ENCODE measurements at regions not wholly inside any gene's neighbourhood (a gene's known extent, or its start where the extent isn't known, plus 50 kb on each side); places are given as distances from the start of the nearest gene placed in this dataset.

GRCh38 chr3:30228302-30228631, 378.1 kb upstream of the TGFBR2 start:
- no peak for DNase-seq (ENCODE audit: extremely low spot score)
- POLR2A ChIA-PET, result no interaction called here
- TF ChIP-seq, protein P1, sequence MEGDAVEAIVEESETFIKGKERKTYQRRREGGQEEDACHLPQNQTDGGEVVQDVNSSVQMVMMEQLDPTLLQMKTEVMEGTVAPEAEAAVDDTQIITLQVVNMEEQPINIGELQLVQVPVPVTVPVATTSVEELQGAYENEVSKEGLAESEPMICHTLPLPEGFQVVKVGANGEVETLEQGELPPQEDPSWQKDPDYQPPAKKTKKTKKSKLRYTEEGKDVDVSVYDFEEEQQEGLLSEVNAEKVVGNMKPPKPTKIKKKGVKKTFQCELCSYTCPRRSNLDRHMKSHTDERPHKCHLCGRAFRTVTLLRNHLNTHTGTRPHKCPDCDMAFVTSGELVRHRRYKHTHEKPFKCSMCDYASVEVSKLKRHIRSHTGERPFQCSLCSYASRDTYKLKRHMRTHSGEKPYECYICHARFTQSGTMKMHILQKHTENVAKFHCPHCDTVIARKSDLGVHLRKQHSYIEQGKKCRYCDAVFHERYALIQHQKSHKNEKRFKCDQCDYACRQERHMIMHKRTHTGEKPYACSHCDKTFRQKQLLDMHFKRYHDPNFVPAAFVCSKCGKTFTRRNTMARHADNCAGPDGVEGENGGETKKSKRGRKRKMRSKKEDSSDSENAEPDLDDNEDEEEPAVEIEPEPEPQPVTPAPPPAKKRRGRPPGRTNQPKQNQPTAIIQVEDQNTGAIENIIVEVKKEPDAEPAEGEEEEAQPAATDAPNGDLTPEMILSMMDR (IDR thresholded peaks at IDR 0.05; ENCODE audit: control extremely low read depth, extremely low read depth, low read depth, missing control alignments), result no peak
- CTCF ChIA-PET, result interaction anchor here (1.5 kb wide), 1 partner anchor 29 kb away, joined by 4 read pairs; no protein-coding TSS in a partner anchor

DNA sequence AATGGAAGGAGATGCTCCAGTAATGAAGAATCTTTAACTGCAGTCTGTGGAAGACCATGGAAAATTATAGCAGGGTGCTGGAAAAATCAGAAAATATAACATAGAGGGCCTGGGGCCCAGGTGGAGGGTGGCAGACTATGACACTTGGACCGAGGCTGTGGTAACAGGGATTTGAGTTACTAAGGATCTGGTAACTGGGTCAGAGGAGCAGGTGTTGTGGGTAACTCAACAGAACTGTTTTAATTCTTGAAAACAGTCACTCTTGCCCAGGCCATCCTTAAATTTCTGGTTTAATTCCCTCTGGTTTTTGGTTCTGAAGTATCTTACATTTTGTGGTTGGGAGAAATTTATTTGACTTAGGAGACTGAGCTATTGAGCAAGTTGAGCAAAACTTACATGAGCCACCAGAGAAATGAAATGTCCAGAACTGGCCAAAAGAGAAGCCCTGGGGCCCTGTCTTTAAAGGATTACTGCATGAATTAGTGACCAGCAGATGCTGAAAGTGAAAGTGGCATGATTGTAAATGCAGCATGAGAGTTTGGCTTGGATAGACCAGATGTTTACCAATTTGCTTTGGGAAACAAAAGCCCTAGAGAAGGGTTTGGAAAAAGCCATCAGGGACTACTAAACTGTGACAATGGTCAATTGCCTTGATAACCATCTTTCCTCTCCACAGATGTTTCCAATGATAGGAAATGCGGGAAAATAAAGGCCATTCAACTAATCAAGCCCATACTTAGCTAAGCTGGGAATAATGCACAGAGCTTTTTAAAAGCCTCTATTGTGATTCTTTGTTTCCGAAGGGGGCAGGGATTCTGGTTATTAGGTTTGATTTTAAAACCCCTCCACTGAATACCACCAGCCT, 374.9 kb upstream of the TGFBR2 start:
- TF ChIP-seq, protein P1 (IDR thresholded peaks at IDR 0.05; ENCODE audit: control extremely low read depth, extremely low read depth, low read depth, missing control alignments), result no peak
- ChIA-PET POLR2A (no interaction called here), CTCF (interaction anchor here (0.9 to 1.4 kb wide), 3 partner anchors 27 to 33 kb away, joined by 3 to 4 read pairs (median 3); no protein-coding TSS in a partner anchor)
- no peak for DNase-seq (ENCODE audit: extremely low spot score)

GRCh38 chr3:30232142-30232541, 374.3 kb upstream of the TGFBR2 start:
- CTCF ChIA-PET, result interaction anchor here (1.2 to 1.4 kb wide), 2 partner anchors 28 kb away, joined by 3 read pairs; no protein-coding TSS in a partner anchor
- POLR2A ChIA-PET, result no interaction called here
- DNase-seq (ENCODE audit: extremely low spot score), result no peak
- TF ChIP-seq, protein P1 (IDR thresholded peaks at IDR 0.05; ENCODE audit: control extremely low read depth, extremely low read depth, low read depth, missing control alignments), result no peak

- TF ChIP-seq, protein P1 (IDR thresholded peaks at IDR 0.05; ENCODE audit: control extremely low read depth, extremely low read depth, low read depth, missing control alignments), result no peak
- ChIA-PET POLR2A (no interaction called here), CTCF (interaction anchor here (1.0 kb wide), 1 partner anchor 27 kb away, joined by 3 read pairs; no protein-coding TSS in a partner anchor)
- no peak for DNase-seq (ENCODE audit: extremely low spot score)
Observed at GRCh38 chr3:30233913-30234646, 372.3 kb upstream of the TGFBR2 start.

DNA sequence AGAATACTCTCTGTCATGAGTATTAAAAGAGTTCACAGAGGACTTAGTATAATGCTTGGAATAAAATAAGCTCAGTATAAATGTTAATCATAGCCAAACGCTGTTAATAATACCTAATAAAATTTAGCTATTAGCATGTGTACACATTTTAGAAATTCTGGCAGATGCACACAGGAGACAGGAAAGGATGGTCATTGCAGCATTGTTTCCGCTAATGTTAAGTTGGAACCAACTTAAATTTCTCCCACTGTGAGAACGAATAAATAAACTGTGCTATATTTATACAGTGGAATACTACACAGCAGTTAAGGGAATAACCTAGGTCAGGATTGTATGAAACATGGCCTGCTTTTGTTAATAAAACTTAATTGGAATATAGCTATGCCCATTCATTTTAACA, 370.4 kb upstream of the TGFBR2 start:
- no peak for DNase-seq (ENCODE audit: extremely low spot score)
- CTCF ChIA-PET, result interaction anchor here (1.1 to 1.4 kb wide), 2 partner anchors 10 to 37 kb away, joined by 3 to 4 read pairs; no protein-coding TSS in a partner anchor

DNA sequence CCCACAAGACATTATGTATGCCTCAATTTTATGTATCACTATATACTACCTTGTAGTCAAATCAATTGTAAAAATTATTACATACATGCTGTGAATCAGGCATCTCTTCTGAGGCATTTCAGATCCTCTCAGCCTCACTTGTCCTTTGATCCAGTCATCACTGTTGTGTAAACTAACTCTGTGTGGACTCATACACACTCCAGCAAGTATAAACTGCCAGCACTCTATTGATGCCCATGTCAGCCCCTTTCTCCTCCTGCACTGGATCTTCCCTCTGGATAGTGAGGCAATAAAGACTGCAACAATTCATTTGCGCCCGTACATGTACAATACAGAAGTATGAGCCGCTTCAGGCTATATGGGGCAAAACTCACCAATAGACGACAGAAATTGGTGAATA, 364.7 kb upstream of the TGFBR2 start:
- CTCF ChIA-PET, result no interaction called here
- POLR2A ChIA-PET, result no interaction called here
- TF ChIP-seq, protein P1 (IDR thresholded peaks at IDR 0.05; ENCODE audit: control extremely low read depth, extremely low read depth, low read depth, missing control alignments), result no peak
- DNase-seq (ENCODE audit: extremely low spot score), result no peak

More for the DNA sequence above, 370.4 kb upstream of the TGFBR2 start:
- TF ChIP-seq, protein P1 (IDR thresholded peaks at IDR 0.05; ENCODE audit: control extremely low read depth, extremely low read depth, low read depth, missing control alignments), result no peak
- POLR2A ChIA-PET, result no interaction called here

Data from GM10248 (cell line).